GM23248 (cell line): ENCODE measurements at regions not wholly inside any gene's neighbourhood (a gene's known extent, or its start where the extent isn't known, plus 50 kb on each side); places are given as distances from the start of the nearest gene placed in this dataset.

ENCODE experiments used
- DNase-seq: peaks from one replicate; pipeline ENCODE4 v3.0.0-alpha.2; 2015
- H2AFZ ChIP-seq: fragments of 200-600 bp; sonication (generic); 2 replicates; pipeline ENCODE4 v1.6.1; 2016; ENCODE audit warnings: antibody characterized with exemption
- H3F3A ChIP-seq: fragments of 200-600 bp; sonication (generic); 2 replicates; pipeline ENCODE4 v1.6.1; 2016; ENCODE audit warnings: mild to moderate bottlenecking, antibody characterized with exemption, mixed run types; ENCODE audit not compliant: insufficient read depth
- H3K27ac ChIP-seq: fragments of 200-600 bp; sonication (generic); 2 replicates; pipeline ENCODE4 v1.5.1; 2016; ENCODE audit warnings: mild to moderate bottlenecking
- H3K27me3 ChIP-seq: fragments of 200-600 bp; sonication (generic); replicated peaks from 2 replicates; pipeline ENCODE4 v1.6.1; 2016; ENCODE audit warnings: mild to moderate bottlenecking; ENCODE audit not compliant: insufficient read depth
- H3K36me3 ChIP-seq: fragments of 200-600 bp; sonication (generic); 2 replicates; pipeline ENCODE4 v1.6.1; 2016; ENCODE audit warnings: low read depth, mild to moderate bottlenecking
- H3K4me1 ChIP-seq: fragments of 200-600 bp; sonication (generic); 2 replicates; pipeline ENCODE4 v1.6.1; 2016; ENCODE audit warnings: mild to moderate bottlenecking; ENCODE audit not compliant: insufficient read depth
- H3K4me2 ChIP-seq: fragments of 200-600 bp; sonication (generic); one replicate; pipeline ENCODE4 v1.6.1; 2016; ENCODE audit warnings: mild to moderate bottlenecking; ENCODE audit not compliant: unreplicated experiment
- H3K4me3 ChIP-seq: fragments of 200-600 bp; sonication (generic); 2 replicates; pipeline ENCODE4 v1.5.1; 2016; ENCODE audit warnings: mild to moderate bottlenecking
- H3K79me2 ChIP-seq: fragments of 200-600 bp; sonication (generic); 2 replicates; pipeline ENCODE4 v1.6.1; 2016; ENCODE audit warnings: mild to moderate bottlenecking; ENCODE audit not compliant: insufficient read depth
- H3K9ac ChIP-seq: fragments of 200-600 bp; sonication (generic); 2 replicates; pipeline ENCODE4 v1.6.1; 2016; ENCODE audit warnings: mild to moderate bottlenecking
- H3K9me2 ChIP-seq: fragments of 200-600 bp; sonication (generic); 2 replicates; pipeline ENCODE4 v1.6.1; 2016; ENCODE audit warnings: mixed run types, mild to moderate bottlenecking, moderate library complexity; ENCODE audit not compliant: insufficient read depth
- H3K9me3 ChIP-seq: fragments of 200-600 bp; sonication (generic); one replicate; pipeline ENCODE4 v1.6.1; 2017; ENCODE audit warnings: low read depth
- H4K20me1 ChIP-seq: fragments of 200-600 bp; sonication (generic); 2 replicates; pipeline ENCODE4 v1.6.0; 2016; ENCODE audit not compliant: insufficient read depth
- EZH2 ChIP-seq: fragments of 200-600 bp; sonication (generic); IDR thresholded peaks from 2 replicates; pipeline ENCODE4 v1.6.1; 2018; ENCODE audit warnings: antibody characterized with exemption, mild to moderate bottlenecking; ENCODE audit not compliant: insufficient read depth, poor library complexity, severe bottlenecking
- EZH2phosphoT487 ChIP-seq: fragments of 200-600 bp; sonication (generic); IDR thresholded peaks from 2 replicates; pipeline ENCODE4 v1.6.1; 2018; ENCODE audit warnings: antibody characterized with exemption, moderate library complexity, mild to moderate bottlenecking, low read depth; ENCODE audit not compliant: insufficient read depth
- WGBS, 2 experiments: methylation state at CpG; one replicate each; pipeline ENCODE4 v1.1.6; 2015 to 2017; ENCODE audit warnings: low lambda C conversion rate in 2 of 2, low coverage in 1 of 2; ENCODE audit errors: missing lambda C conversion rate in 2 of 2; 5-methylcytosine and 5-hydroxymethylcytosine counted together
- in situ Hi-C: fragments of 300-500 bp; cut with MboI; formaldehyde crosslinking; loops from 2 replicates; pipeline ENCODE4 v1.15.0; 2020

DNA sequence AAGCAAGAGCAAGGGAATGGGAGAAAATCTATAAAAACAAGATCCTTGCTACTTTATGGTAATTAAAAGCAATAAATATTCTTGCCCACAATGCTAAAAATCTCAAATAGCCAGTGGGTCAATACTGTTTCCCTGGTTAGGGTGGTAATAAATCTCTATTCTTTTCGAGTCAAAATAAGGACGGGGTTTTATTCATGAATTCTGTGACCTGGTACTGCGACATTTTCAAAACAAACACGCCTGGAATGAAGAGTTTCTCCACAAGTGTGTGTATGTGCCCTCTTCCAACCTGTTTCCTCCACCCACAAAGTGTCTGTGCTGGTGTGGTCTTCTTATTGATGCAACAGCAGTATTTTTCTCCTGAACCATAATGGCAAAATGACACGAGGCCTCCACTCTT lies 358.8 kb upstream of the BRINP1 start:
- H3F3A ChIP-seq = no peaks in the 10 kb centered on the region
- 22 to 28% methylated on average over 5 of the region's 5 CpGs for WGBS, 2 experiments
- no peak overlapping the region for H2AFZ ChIP-seq
- no peaks in the 10 kb centered on the region for H3K9me2 ChIP-seq
- in situ Hi-C loops = no loop called here
- H3K79me2 ChIP-seq = no peaks in the 10 kb centered on the region
- no peak for DNase-seq
- TF ChIP-seq EZH2phosphoT487 (no peak), EZH2 (no peak)
- no peak overlapping the region for H3K27ac ChIP-seq
- H4K20me1 ChIP-seq = no peaks in the 10 kb centered on the region
- no peak overlapping the region for H3K4me3 ChIP-seq
- no peaks in the 10 kb centered on the region for H3K4me1 ChIP-seq
- no peaks in the 10 kb centered on the region for H3K27me3 ChIP-seq
- H3K4me2 ChIP-seq = no peak overlapping the region
- no peak overlapping the region for H3K9ac ChIP-seq
- H3K36me3 ChIP-seq = no peaks in the 10 kb centered on the region
- no peaks in the 10 kb centered on the region for H3K9me3 ChIP-seq

DNA sequence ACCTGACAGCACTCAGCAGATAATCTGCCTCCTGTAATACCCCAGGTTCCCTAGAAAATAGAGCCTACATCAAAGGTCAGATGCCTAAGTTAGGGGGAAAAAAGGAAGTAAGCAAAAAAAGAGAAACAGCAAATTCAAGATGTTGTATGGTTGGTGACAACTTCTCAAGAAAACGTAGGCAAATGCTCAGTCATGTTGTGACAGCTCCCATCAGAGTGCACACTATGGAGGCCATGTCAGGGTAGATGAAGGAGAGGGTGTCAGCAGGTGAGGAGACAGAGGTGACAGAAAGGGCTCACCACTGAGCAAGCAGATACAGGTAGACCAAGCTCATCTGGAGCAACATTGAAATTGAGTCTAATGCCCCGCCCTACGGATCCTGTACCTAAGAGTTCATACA lies 356.8 kb upstream of the BRINP1 start:
- Histone ChIP-seq H3K27ac (no peak overlapping the region), H3K4me3 (no peak overlapping the region), H3K4me1 (no peaks in the 10 kb centered on the region), H2AFZ (no peak overlapping the region), H3K79me2 (no peaks in the 10 kb centered on the region), H3K9me3 (no peaks in the 10 kb centered on the region), H3K36me3 (no peaks in the 10 kb centered on the region), H3K9me2 (no peaks in the 10 kb centered on the region), H3K4me2 (no peak overlapping the region), H3K27me3 (no peaks in the 10 kb centered on the region), H3K9ac (no peak overlapping the region), H3F3A (no peaks in the 10 kb centered on the region), H4K20me1 (no peaks in the 10 kb centered on the region)
- in situ Hi-C loops = no loop called here
- DNase-seq = no peak
- 33 to 37% methylated on average over 3 of the region's 3 CpGs for WGBS, 2 experiments
- no peak for TF ChIP-seq EZH2
- no peak for TF ChIP-seq EZH2phosphoT487

DNA sequence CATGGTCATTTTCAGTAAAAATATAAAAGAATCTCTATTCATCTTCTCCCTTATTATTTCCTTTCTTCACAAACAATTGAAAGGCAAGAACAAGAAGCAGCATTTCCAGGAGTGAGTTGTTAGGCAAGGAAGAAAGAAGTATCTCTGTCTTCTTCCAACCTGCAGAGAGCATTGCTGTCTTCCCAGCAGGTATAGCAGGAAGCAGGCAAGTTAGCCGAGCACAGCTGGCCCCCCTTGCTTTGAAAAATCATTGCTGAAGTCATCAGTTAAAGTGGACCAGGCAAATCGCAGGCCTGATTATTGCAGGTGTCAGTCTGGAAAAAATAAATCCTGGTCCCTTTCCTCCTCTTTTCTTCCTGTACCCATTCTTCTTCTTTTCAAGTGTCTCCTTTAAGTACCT lies 353.1 kb upstream of the BRINP1 start:
- in situ Hi-C loops = no loop called here
- no peaks in the 10 kb centered on the region for H3F3A ChIP-seq
- no peak overlapping the region for H3K4me3 ChIP-seq
- H3K79me2 ChIP-seq = no peaks in the 10 kb centered on the region
- DNase-seq = no peak
- H3K27me3 ChIP-seq = no peaks in the 10 kb centered on the region
- no peaks in the 10 kb centered on the region for H3K4me1 ChIP-seq
- no peak overlapping the region for H3K9ac ChIP-seq
- TF ChIP-seq EZH2phosphoT487 (no peak), EZH2 (no peak)
- no peaks in the 10 kb centered on the region for H3K9me3 ChIP-seq
- no peaks in the 10 kb centered on the region for H3K36me3 ChIP-seq
- H3K4me2 ChIP-seq = no peak overlapping the region
- no peaks in the 10 kb centered on the region for H4K20me1 ChIP-seq
- 16 to 32% methylated on average over 2 of the region's 2 CpGs for WGBS, 2 experiments
- no peak overlapping the region for H3K27ac ChIP-seq
- H2AFZ ChIP-seq = no peak overlapping the region
- no peaks in the 10 kb centered on the region for H3K9me2 ChIP-seq

DNA sequence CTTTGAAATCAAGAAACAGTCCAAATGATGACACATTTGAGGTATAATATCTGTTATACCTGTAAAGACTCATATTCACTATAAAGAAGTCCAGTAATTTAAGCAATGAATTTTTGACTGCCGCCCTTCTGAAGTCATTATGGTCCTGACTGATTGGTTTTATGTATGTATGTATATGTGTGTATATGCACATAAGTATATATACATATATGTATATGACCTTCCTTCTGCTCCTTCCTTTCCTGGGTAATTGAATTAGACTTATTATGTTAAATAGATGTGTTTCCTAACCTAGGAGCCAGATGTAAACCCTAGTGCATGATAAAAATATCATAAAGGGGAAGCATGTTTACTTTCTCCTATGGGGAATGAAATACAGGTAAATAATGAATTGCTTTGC lies 343.1 kb upstream of the BRINP1 start:
- H2AFZ ChIP-seq = no peak overlapping the region
- no peaks in the 10 kb centered on the region for H3K36me3 ChIP-seq
- H3K4me2 ChIP-seq = no peak overlapping the region
- H3K4me1 ChIP-seq = no peaks in the 10 kb centered on the region
- H3K4me3 ChIP-seq = no peak overlapping the region
- H3F3A ChIP-seq = no peaks in the 10 kb centered on the region
- no peak for DNase-seq
- H3K9me2 ChIP-seq = no peaks in the 10 kb centered on the region
- H3K9ac ChIP-seq = no peak overlapping the region
- no peaks in the 10 kb centered on the region for H3K79me2 ChIP-seq
- 8 to 15% methylated on average over 1 of the region's 1 CpG for WGBS, 2 experiments
- in situ Hi-C loops = no loop called here
- TF ChIP-seq EZH2 (no peak), EZH2phosphoT487 (no peak)
- no peaks in the 10 kb centered on the region for H3K9me3 ChIP-seq
- H3K27ac ChIP-seq = no peak overlapping the region
- H3K27me3 ChIP-seq = no peaks in the 10 kb centered on the region
- H4K20me1 ChIP-seq = no peaks in the 10 kb centered on the region

DNA sequence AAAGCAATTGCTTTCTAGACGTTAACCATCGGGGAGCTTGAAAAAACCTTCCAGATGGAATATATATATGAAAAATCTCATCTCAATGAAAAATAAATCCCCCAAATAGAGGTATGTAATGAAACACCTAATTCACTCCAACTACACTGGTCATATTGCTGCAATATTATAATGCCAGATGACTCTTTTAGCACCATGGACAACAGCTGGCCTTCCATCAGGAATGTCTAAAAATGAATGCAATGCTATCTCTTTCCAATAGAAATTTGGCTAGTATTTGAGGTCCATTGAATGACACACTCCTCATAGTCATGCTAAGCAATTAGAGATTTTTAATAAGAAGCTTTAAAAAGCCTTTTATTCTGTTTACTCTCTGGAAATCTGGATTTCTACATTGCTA lies 340.2 kb upstream of the BRINP1 start:
- in situ Hi-C loops = no loop called here
- H4K20me1 ChIP-seq = no peaks in the 10 kb centered on the region

More for the DNA sequence above, 340.2 kb upstream of the BRINP1 start:
- Histone ChIP-seq H3K27me3 (no peaks in the 10 kb centered on the region), H3K9ac (no peak overlapping the region), H3K79me2 (no peaks in the 10 kb centered on the region), H3K9me2 (no peaks in the 10 kb centered on the region), H3F3A (no peaks in the 10 kb centered on the region), H3K36me3 (no peaks in the 10 kb centered on the region), H3K4me3 (no peak overlapping the region), H3K9me3 (no peaks in the 10 kb centered on the region), H2AFZ (no peak overlapping the region), H3K4me2 (no peak overlapping the region), H3K27ac (no peak overlapping the region), H3K4me1 (no peaks in the 10 kb centered on the region)
- WGBS, 2 experiments = 12 to 19% methylated on average over 2 of the region's 2 CpGs
- DNase-seq = peak; percentile 1
- TF ChIP-seq EZH2 (no peak), EZH2phosphoT487 (no peak)
